DND-41 (cell line): ENCODE measurements at regions not wholly inside any gene's neighbourhood (a gene's known extent, or its start where the extent isn't known, plus 50 kb on each side); places are given as distances from the start of the nearest gene placed in this dataset.

Experiments used
- EZH2 ChIP-seq: IDR thresholded peaks from 3 replicates; pipeline ENCODE4 v1.6.1; 2012; ENCODE audit warnings: borderline replicate concordance, low read depth, mild to moderate bottlenecking, moderate library complexity, low read length, inconsistent platforms; ENCODE audit not compliant: severe bottlenecking
- TF ChIP-seq, protein P1 (sequence below): IDR thresholded peaks from 2 replicates; pipeline ENCODE4 v1.5.1; 2012; ENCODE audit warnings: borderline replicate concordance, low read length, moderate library complexity, mild to moderate bottlenecking; ENCODE audit not compliant: poor library complexity, severe bottlenecking; ENCODE audit errors: extremely low read depth

DNA sequence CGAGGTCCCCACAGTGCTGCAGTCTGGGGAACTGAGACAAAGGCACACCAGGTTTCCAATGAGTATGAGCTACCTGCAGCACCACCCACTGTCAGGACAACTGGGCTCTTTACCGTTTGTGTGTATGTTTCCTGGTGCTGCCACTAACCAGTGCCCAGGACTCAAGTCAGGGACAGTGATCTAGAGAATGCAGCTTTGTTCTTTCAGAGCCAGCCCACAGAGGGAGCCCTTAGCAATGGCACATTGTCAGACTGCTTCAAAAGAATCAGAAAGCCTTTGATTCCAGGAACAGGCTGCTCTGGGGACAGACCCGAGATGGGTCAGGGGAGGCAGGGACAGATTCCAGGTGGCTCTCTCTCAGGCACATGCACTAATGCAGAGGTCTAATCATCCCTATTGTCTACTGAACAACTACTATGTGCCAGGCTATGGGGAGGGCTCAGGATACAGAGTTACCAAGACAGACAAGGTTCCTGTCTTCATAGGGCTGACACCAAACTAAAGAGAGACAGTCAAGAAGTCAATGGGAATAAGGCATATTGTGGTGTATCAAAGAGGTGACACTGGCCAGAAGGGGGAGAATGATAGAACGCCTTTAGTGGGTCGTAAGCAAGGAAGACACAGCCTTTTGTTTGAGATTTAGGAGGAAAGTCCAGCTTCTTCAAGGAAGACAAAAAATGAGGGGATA lies 103.7 kb downstream of the VPREB1 start:
- TF ChIP-seq, protein P1, sequence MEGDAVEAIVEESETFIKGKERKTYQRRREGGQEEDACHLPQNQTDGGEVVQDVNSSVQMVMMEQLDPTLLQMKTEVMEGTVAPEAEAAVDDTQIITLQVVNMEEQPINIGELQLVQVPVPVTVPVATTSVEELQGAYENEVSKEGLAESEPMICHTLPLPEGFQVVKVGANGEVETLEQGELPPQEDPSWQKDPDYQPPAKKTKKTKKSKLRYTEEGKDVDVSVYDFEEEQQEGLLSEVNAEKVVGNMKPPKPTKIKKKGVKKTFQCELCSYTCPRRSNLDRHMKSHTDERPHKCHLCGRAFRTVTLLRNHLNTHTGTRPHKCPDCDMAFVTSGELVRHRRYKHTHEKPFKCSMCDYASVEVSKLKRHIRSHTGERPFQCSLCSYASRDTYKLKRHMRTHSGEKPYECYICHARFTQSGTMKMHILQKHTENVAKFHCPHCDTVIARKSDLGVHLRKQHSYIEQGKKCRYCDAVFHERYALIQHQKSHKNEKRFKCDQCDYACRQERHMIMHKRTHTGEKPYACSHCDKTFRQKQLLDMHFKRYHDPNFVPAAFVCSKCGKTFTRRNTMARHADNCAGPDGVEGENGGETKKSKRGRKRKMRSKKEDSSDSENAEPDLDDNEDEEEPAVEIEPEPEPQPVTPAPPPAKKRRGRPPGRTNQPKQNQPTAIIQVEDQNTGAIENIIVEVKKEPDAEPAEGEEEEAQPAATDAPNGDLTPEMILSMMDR, result peak; percentile 61
- TF ChIP-seq EZH2, result no peak
